SK-N-SH treated with all-trans-retinoic acid at 6 μM for 48 hours (cell line): ENCODE measurements at regions not wholly inside any gene's neighbourhood (a gene's known extent, or its start where the extent isn't known, plus 50 kb on each side); places are given as distances from the start of the nearest gene placed in this dataset.

Experiments
- ATAC-seq: fragments of 200-7000 bp; cut with Tn5 transposase; 3 replicates; pipeline ENCODE4 v1.9.1; 2020; ENCODE audit warnings: mild to moderate bottlenecking, moderate library complexity
- ARNTL ChIP-seq: fragments of 450-650 bp; formaldehyde crosslinking; IDR thresholded peaks from 2 replicates; pipeline ENCODE4 v1.5.0; 2020; ENCODE audit warnings: low read depth, mild to moderate bottlenecking, moderate library complexity, borderline replicate concordance
- BACH2 ChIP-seq: fragments of 250-450 bp; sonication (Bioruptor Pico); IDR thresholded peaks from 2 replicates; pipeline ENCODE4 v1.9.0; 2021; ENCODE audit warnings: mild to moderate bottlenecking, borderline replicate concordance
- CSDC2 ChIP-seq: fragments of 250-450 bp; sonication (Bioruptor Pico); IDR thresholded peaks from 2 replicates; pipeline ENCODE4 v1.5.0; 2020; ENCODE audit warnings: mild to moderate bottlenecking, moderate library complexity
- CSRNP3 ChIP-seq: fragments of 250-450 bp; sonication (Bioruptor Pico); IDR thresholded peaks from 2 replicates; pipeline ENCODE4 v1.5.1; 2021; ENCODE audit warnings: mild to moderate bottlenecking, moderate library complexity
- ESRRG ChIP-seq: fragments of 250-450 bp; sonication (Bioruptor Pico); IDR thresholded peaks from 2 replicates; pipeline ENCODE4 v1.6.1; 2021; ENCODE audit warnings: mild to moderate bottlenecking
- GLIS3 ChIP-seq: fragments of 250-450 bp; sonication (Bioruptor Pico); IDR thresholded peaks from 2 replicates; pipeline ENCODE4 v1.5.0; 2020; ENCODE audit warnings: mild to moderate bottlenecking, moderate library complexity
- ISL1 ChIP-seq: fragments of 250-450 bp; sonication (Bioruptor Pico); IDR thresholded peaks from 2 replicates; pipeline ENCODE4 v2.1.2; 2022; ENCODE audit warnings: mild to moderate bottlenecking, moderate library complexity
- OSR1 ChIP-seq: fragments of 250-450 bp; sonication (Bioruptor Pico); IDR thresholded peaks from 2 replicates; pipeline ENCODE4 v1.8.0; 2022; ENCODE audit warnings: moderate library complexity, mild to moderate bottlenecking, inconsistent platforms
- PATZ1 ChIP-seq: fragments of 250-450 bp; sonication (Bioruptor Pico); IDR thresholded peaks from 2 replicates; pipeline ENCODE4 v1.8.0; 2020; ENCODE audit warnings: mild to moderate bottlenecking, moderate library complexity, borderline replicate concordance
- POU6F1 ChIP-seq: fragments of 250-450 bp; sonication (Bioruptor Pico); IDR thresholded peaks from 2 replicates; pipeline ENCODE4 v1.8.0; 2021; ENCODE audit warnings: low read depth, mild to moderate bottlenecking, moderate library complexity, borderline replicate concordance
- PPARA ChIP-seq: fragments of 250-450 bp; sonication (Bioruptor Pico); IDR thresholded peaks from 2 replicates; pipeline ENCODE4 v1.5.0; 2020; ENCODE audit warnings: mild to moderate bottlenecking, borderline replicate concordance
- RARB ChIP-seq: fragments of 250-450 bp; sonication (Bioruptor Pico); IDR thresholded peaks from 2 replicates; pipeline ENCODE4 v1.8.0; 2021; ENCODE audit warnings: mild to moderate bottlenecking, moderate library complexity
- TCF4 ChIP-seq: fragments of 250-450 bp; sonication (Bioruptor Pico); IDR thresholded peaks from 2 replicates; pipeline ENCODE4 v1.8.0; 2021; ENCODE audit warnings: mild to moderate bottlenecking, moderate library complexity, borderline replicate concordance
- TOX ChIP-seq: fragments of 250-450 bp; sonication (Bioruptor Pico); IDR thresholded peaks from 2 replicates; pipeline ENCODE4 v1.8.0; 2021; ENCODE audit warnings: mild to moderate bottlenecking, moderate library complexity, borderline replicate concordance
- ZC3H10 ChIP-seq: fragments of 250-450 bp; sonication (Bioruptor Pico); IDR thresholded peaks from 2 replicates; pipeline ENCODE4 v1.5.1; 2021; ENCODE audit warnings: mild to moderate bottlenecking, moderate library complexity
- ZFP3 ChIP-seq: fragments of 250-450 bp; sonication (Bioruptor Pico); IDR thresholded peaks from 2 replicates; pipeline ENCODE4 v1.5.0; 2020; ENCODE audit warnings: mild to moderate bottlenecking, moderate library complexity
- ZFP30 ChIP-seq: fragments of 450-650 bp; formaldehyde crosslinking; IDR thresholded peaks from 2 replicates; pipeline ENCODE4 v1.5.0; 2022; ENCODE audit warnings: mild to moderate bottlenecking, moderate library complexity
- ZNF565 ChIP-seq: fragments of 450-650 bp; formaldehyde crosslinking; conservative IDR thresholded peaks from 2 replicates; pipeline ENCODE4 v1.5.0; 2020; ENCODE audit warnings: low read depth, mild to moderate bottlenecking, moderate library complexity
- ZNF70 ChIP-seq: fragments of 450-650 bp; formaldehyde crosslinking; IDR thresholded peaks from 2 replicates; pipeline ENCODE4 v1.5.0; 2020; ENCODE audit warnings: mild to moderate bottlenecking, moderate library complexity
- ZNF8 ChIP-seq: fragments of 450-650 bp; formaldehyde crosslinking; IDR thresholded peaks from 2 replicates; pipeline ENCODE4 v1.5.0; 2020; ENCODE audit warnings: mild to moderate bottlenecking, moderate library complexity
- TF ChIP-seq, protein P1 (sequence below): fragments of 250-450 bp; sonication (Bioruptor Pico); IDR thresholded peaks from 2 replicates; pipeline ENCODE4 v1.5.1; 2020; ENCODE audit warnings: low read depth, mild to moderate bottlenecking, moderate library complexity
- TF ChIP-seq, protein P2 (sequence below): fragments of 250-450 bp; sonication (Bioruptor Pico); IDR thresholded peaks from 2 replicates; pipeline ENCODE4 v1.5.0; 2020; ENCODE audit warnings: mild to moderate bottlenecking, moderate library complexity

GRCh38 chr7:81014266-81014665 lies 95.4 kb upstream of the SEMA3C start (continued):
- TF ChIP-seq PATZ1 (CRISPR knock-in tag): no peak

GRCh38 chr7:81013083-81013817 lies 94.4 kb upstream of the SEMA3C start:
- TF ChIP-seq BACH2 (CRISPR knock-in tag) (no peak), TOX (CRISPR knock-in tag) (no peak)
- ATAC-seq: no peak

DNA sequence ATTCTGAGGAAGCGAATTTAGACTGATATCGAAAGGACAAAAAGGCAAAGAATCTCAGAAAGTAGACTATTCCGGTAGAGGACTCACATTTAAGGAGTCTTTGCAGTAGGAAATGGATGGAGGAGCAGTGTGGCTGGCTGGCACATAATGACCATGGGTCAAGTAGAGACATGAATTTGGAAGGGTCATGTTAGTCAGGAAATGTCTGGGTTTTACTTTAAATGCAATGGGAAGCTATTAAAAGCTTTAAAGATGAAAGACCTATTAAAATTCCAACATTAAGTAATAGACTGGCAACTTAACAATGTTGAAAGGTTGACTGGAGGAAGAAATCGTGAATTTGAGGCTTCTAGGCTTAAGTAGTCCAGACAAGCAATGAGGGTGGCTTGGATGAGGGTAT lies 90.0 kb upstream of the SEMA3C start:
- ATAC-seq: no peak
- TF ChIP-seq PPARA (CRISPR knock-in tag): no peak
- no peak for TF ChIP-seq ZC3H10 (CRISPR knock-in tag)
- no peak for TF ChIP-seq RARB (CRISPR knock-in tag)
- TF ChIP-seq TCF4 (CRISPR knock-in tag): no peak
- TF ChIP-seq ZFP30: no peak
- no peak for TF ChIP-seq ZNF8 (CRISPR knock-in tag)
- no peak for TF ChIP-seq ZFP3 (CRISPR knock-in tag)
- TF ChIP-seq ZNF70: no peak
- TF ChIP-seq, protein P1, sequence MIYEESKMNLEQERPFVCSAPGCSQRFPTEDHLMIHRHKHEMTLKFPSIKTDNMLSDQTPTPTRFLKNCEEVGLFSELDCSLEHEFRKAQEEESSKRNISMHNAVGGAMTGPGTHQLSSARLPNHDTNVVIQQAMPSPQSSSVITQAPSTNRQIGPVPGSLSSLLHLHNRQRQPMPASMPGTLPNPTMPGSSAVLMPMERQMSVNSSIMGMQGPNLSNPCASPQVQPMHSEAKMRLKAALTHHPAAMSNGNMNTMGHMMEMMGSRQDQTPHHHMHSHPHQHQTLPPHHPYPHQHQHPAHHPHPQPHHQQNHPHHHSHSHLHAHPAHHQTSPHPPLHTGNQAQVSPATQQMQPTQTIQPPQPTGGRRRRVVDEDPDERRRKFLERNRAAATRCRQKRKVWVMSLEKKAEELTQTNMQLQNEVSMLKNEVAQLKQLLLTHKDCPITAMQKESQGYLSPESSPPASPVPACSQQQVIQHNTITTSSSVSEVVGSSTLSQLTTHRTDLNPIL (CRISPR knock-in tag): no peak
- no peak for TF ChIP-seq POU6F1 (CRISPR knock-in tag)
- no peak for TF ChIP-seq ARNTL (CRISPR knock-in tag)
- TF ChIP-seq TOX (CRISPR knock-in tag): no peak
- no peak for TF ChIP-seq OSR1 (CRISPR knock-in tag)
- no peak for TF ChIP-seq ZNF565 (CRISPR knock-in tag)
- no peak for TF ChIP-seq CSRNP3 (CRISPR knock-in tag)
- no peak for TF ChIP-seq CSDC2 (CRISPR knock-in tag)
- TF ChIP-seq, all 23 proteins: peak for 0

DNA sequence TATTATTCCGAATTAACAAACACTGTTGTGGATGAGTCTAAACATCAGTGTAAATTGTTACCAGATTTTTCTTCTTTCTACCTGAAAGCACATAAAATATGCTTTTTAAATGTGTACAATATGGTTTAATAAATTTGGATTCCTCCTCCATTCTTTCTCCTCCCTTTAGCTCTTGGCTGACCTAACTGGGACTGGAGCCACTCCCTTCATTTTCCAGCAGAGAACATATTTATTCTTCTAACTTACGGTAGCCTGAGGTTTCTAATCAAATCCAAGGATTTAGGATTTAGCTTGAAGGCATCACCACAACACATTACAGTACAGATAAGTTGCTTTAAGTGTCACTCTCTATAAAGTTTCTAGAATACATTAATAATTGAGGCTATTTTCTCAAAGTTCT lies 88.2 kb upstream of the SEMA3C start:
- no peak for ATAC-seq

GRCh38 chr7:81005254-81005653 lies 86.4 kb upstream of the SEMA3C start:
- ATAC-seq: no peak; the same call in 2 of the 3 replicates
- TF ChIP-seq ESRRG (CRISPR knock-in tag) (no peak), CSDC2 (CRISPR knock-in tag) (no peak), PPARA (CRISPR knock-in tag) (no peak), ZFP3 (CRISPR knock-in tag) (no peak), TCF4 (CRISPR knock-in tag) (no peak), GLIS3 (no peak), RARB (CRISPR knock-in tag) (no peak), ISL1 (CRISPR knock-in tag) (no peak), BACH2 (CRISPR knock-in tag) (no peak)
- TF ChIP-seq, protein P2, sequence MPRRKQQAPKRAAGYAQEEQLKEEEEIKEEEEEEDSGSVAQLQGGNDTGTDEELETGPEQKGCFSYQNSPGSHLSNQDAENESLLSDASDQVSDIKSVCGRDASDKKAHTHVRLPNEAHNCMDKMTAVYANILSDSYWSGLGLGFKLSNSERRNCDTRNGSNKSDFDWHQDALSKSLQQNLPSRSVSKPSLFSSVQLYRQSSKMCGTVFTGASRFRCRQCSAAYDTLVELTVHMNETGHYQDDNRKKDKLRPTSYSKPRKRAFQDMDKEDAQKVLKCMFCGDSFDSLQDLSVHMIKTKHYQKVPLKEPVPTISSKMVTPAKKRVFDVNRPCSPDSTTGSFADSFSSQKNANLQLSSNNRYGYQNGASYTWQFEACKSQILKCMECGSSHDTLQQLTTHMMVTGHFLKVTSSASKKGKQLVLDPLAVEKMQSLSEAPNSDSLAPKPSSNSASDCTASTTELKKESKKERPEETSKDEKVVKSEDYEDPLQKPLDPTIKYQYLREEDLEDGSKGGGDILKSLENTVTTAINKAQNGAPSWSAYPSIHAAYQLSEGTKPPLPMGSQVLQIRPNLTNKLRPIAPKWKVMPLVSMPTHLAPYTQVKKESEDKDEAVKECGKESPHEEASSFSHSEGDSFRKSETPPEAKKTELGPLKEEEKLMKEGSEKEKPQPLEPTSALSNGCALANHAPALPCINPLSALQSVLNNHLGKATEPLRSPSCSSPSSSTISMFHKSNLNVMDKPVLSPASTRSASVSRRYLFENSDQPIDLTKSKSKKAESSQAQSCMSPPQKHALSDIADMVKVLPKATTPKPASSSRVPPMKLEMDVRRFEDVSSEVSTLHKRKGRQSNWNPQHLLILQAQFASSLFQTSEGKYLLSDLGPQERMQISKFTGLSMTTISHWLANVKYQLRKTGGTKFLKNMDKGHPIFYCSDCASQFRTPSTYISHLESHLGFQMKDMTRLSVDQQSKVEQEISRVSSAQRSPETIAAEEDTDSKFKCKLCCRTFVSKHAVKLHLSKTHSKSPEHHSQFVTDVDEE (CRISPR knock-in tag): no peak
- TF ChIP-seq, protein P1 (CRISPR knock-in tag): no peak

More for the DNA sequence above, 88.2 kb upstream of the SEMA3C start:
- TF ChIP-seq ARNTL (CRISPR knock-in tag): no peak
- no peak for TF ChIP-seq TCF4 (CRISPR knock-in tag)
- no peak for TF ChIP-seq ESRRG (CRISPR knock-in tag)
- no peak for TF ChIP-seq TOX (CRISPR knock-in tag)
